ENCODE measurements at regions not wholly inside any gene's neighbourhood (a gene's known extent, or its start where the extent isn't known, plus 50 kb on each side); places are given as distances from the start of the nearest gene placed in this dataset.
"Not testable (repeated sequence)": the region's sequence is repeated elsewhere in the genome, so short reads cannot be mapped to it uniquely, and the experiment has no call there.

DNA sequence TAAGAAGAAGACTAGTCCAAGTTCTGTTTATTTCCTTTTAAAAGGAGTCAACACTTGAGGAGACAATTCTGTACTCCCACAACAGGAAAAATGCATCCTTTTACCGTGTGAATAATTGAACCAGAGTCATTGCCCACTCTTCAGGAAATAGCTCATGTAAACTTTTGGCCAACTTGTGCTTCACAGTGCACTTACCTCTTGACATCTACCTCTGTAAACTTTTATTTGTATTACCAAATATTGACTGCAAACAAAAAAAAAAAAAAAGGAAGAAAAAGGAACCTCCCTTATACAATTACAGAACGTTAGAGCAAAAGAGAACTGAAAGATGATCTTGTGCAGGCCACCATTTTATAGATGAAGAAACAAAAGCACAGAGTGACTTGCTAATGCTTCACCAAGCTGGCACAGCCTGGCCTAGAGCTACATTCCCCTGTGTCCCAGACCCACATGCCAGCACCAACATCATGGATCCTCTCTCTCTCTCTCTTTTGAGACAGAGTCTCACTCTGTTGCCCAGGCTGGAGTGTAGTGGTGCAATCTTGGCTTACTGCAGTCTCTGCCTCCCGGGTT, 107.3 kb upstream of the NBPF19 start:
- TF ChIP-seq, protein P1, sequence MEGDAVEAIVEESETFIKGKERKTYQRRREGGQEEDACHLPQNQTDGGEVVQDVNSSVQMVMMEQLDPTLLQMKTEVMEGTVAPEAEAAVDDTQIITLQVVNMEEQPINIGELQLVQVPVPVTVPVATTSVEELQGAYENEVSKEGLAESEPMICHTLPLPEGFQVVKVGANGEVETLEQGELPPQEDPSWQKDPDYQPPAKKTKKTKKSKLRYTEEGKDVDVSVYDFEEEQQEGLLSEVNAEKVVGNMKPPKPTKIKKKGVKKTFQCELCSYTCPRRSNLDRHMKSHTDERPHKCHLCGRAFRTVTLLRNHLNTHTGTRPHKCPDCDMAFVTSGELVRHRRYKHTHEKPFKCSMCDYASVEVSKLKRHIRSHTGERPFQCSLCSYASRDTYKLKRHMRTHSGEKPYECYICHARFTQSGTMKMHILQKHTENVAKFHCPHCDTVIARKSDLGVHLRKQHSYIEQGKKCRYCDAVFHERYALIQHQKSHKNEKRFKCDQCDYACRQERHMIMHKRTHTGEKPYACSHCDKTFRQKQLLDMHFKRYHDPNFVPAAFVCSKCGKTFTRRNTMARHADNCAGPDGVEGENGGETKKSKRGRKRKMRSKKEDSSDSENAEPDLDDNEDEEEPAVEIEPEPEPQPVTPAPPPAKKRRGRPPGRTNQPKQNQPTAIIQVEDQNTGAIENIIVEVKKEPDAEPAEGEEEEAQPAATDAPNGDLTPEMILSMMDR (IDR thresholded peaks at IDR 0.05): not testable (repeated sequence)
- TF ChIP-seq POLR2A (IDR thresholded peaks at IDR 0.05): not testable (repeated sequence)

All from breast epithelium (tissue), 3 donors.